HG03432 (cell line): ENCODE measurements at regions not wholly inside any gene's neighbourhood (a gene's known extent, or its start where the extent isn't known, plus 50 kb on each side); places are given as distances from the start of the nearest gene placed in this dataset.

Source experiments
- ATAC-seq: cut with Tn5 transposase; IDR thresholded peaks from one replicate; pipeline ENCODE4 v1.9.1; 2021; ENCODE audit warnings: mild to moderate bottlenecking, moderate library complexity; ENCODE audit not compliant: unreplicated experiment

- no peak for ATAC-seq
Measured at GRCh38 chr3:8189051-8189450, 312.6 kb upstream of the LMCD1 start.

GRCh38 chr3:8191406-8191805 is 310.2 kb upstream of the LMCD1 start:
- ATAC-seq, result no peak

- ATAC-seq, result no peak
Measured at GRCh38 chr3:8197384-8197783, 304.2 kb upstream of the LMCD1 start.

- no peak for ATAC-seq
Measured at GRCh38 chr3:8198605-8199004, 303.0 kb upstream of the LMCD1 start.

GRCh38 chr3:8200996-8201395 is 300.6 kb upstream of the LMCD1 start:
- ATAC-seq, result no peak

GRCh38 chr3:8201886-8202285 is 299.7 kb upstream of the LMCD1 start:
- no peak for ATAC-seq

GRCh38 chr3:8204331-8204730 is 297.3 kb upstream of the LMCD1 start:
- ATAC-seq, result no peak

- ATAC-seq, result no peak
Measured at GRCh38 chr3:8204853-8205650, 296.6 kb upstream of the LMCD1 start.

GRCh38 chr3:8205881-8206280 is 295.7 kb upstream of the LMCD1 start:
- no peak for ATAC-seq

- ATAC-seq, result no peak
Measured at GRCh38 chr3:8206971-8207617, 294.5 kb upstream of the LMCD1 start.

- no peak for ATAC-seq
Measured at GRCh38 chr3:8210882-8211341, 290.7 kb upstream of the LMCD1 start.

GRCh38 chr3:8212794-8213193 is 288.8 kb upstream of the LMCD1 start:
- no peak for ATAC-seq

- ATAC-seq, result no peak
Measured at GRCh38 chr3:8213286-8213685, 288.3 kb upstream of the LMCD1 start.

GRCh38 chr3:8215821-8216220 is 285.8 kb upstream of the LMCD1 start:
- ATAC-seq, result no peak

GRCh38 chr3:8218353-8218940 is 283.2 kb upstream of the LMCD1 start:
- no peak for ATAC-seq

- ATAC-seq, result no peak
Measured at GRCh38 chr3:8220291-8220690, 281.3 kb upstream of the LMCD1 start.

- no peak for ATAC-seq
Measured at GRCh38 chr3:8223766-8224165, 277.9 kb upstream of the LMCD1 start.

GRCh38 chr3:8224941-8225340 is 276.7 kb upstream of the LMCD1 start:
- ATAC-seq, result no peak

GRCh38 chr3:8233938-8234337 is 267.7 kb upstream of the LMCD1 start:
- ATAC-seq, result no peak

- no peak for ATAC-seq
Measured at GRCh38 chr3:8236264-8236663, 265.4 kb upstream of the LMCD1 start.

- ATAC-seq, result no peak
Measured at GRCh38 chr3:8237893-8238292, 263.7 kb upstream of the LMCD1 start.

GRCh38 chr3:8238432-8238831 is 263.2 kb upstream of the LMCD1 start:
- ATAC-seq, result no peak
